ENCODE measurements at regions not wholly inside any gene's neighbourhood (a gene's known extent, or its start where the extent isn't known, plus 50 kb on each side); places are given as distances from the start of the nearest gene placed in this dataset.

DNA sequence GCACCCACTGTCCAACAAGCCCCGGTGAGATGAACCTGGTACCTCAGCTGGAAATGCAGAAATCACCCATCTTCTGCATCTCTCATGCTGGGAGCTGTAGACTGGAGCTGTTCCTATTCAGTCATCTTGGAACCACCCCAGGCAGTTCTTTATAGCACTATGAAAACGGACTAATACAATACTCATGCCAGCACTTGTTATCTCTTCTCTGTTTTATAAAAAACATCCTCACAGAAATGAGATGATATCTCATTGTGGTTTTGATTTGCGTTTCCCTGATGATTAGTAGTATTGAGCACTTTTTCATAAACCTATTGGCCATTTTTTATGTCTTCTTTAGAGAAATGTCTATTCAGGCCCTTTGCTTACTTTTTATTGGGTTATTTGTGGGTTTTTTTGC, 156.2 kb upstream of the ARPP21 start:
- TF ChIP-seq, protein P1, sequence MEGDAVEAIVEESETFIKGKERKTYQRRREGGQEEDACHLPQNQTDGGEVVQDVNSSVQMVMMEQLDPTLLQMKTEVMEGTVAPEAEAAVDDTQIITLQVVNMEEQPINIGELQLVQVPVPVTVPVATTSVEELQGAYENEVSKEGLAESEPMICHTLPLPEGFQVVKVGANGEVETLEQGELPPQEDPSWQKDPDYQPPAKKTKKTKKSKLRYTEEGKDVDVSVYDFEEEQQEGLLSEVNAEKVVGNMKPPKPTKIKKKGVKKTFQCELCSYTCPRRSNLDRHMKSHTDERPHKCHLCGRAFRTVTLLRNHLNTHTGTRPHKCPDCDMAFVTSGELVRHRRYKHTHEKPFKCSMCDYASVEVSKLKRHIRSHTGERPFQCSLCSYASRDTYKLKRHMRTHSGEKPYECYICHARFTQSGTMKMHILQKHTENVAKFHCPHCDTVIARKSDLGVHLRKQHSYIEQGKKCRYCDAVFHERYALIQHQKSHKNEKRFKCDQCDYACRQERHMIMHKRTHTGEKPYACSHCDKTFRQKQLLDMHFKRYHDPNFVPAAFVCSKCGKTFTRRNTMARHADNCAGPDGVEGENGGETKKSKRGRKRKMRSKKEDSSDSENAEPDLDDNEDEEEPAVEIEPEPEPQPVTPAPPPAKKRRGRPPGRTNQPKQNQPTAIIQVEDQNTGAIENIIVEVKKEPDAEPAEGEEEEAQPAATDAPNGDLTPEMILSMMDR (IDR thresholded peaks at IDR 0.05; ENCODE audit: insufficient read depth, low read length), result no peak
- TF ChIP-seq, protein P2, sequence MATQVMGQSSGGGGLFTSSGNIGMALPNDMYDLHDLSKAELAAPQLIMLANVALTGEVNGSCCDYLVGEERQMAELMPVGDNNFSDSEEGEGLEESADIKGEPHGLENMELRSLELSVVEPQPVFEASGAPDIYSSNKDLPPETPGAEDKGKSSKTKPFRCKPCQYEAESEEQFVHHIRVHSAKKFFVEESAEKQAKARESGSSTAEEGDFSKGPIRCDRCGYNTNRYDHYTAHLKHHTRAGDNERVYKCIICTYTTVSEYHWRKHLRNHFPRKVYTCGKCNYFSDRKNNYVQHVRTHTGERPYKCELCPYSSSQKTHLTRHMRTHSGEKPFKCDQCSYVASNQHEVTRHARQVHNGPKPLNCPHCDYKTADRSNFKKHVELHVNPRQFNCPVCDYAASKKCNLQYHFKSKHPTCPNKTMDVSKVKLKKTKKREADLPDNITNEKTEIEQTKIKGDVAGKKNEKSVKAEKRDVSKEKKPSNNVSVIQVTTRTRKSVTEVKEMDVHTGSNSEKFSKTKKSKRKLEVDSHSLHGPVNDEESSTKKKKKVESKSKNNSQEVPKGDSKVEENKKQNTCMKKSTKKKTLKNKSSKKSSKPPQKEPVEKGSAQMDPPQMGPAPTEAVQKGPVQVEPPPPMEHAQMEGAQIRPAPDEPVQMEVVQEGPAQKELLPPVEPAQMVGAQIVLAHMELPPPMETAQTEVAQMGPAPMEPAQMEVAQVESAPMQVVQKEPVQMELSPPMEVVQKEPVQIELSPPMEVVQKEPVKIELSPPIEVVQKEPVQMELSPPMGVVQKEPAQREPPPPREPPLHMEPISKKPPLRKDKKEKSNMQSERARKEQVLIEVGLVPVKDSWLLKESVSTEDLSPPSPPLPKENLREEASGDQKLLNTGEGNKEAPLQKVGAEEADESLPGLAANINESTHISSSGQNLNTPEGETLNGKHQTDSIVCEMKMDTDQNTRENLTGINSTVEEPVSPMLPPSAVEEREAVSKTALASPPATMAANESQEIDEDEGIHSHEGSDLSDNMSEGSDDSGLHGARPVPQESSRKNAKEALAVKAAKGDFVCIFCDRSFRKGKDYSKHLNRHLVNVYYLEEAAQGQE (IDR thresholded peaks at IDR 0.05; ENCODE audit: insufficient replicate concordance, low read depth), result no peak
- TF ChIP-seq POLR2AphosphoS5 (IDR thresholded peaks at IDR 0.05; ENCODE audit: low read depth) (no peak), GABPA (IDR thresholded peaks at IDR 0.05; ENCODE audit: low read depth) (no peak)

All from HL-60 (cell line).